ENCODE measurements at regions not wholly inside any gene's neighbourhood (a gene's known extent, or its start where the extent isn't known, plus 50 kb on each side); places are given as distances from the start of the nearest gene placed in this dataset.

- in situ Hi-C loops (cut with MboI; ENCODE audit: low sequenced_read_pairs, unreplicated experiment) = no loop called here
- no peak for TF ChIP-seq CTCF (IDR thresholded peaks at IDR 0.05; ENCODE audit: borderline replicate concordance, control extremely low read depth, extremely low read depth, insufficient read depth, missing control alignments)
These were observed 358.7 kb upstream of the ITGA1 start for GRCh38 chr5:52428977-52429489.

GRCh38 chr5:52441768-52442167, 345.9 kb upstream of the ITGA1 start:
- no peak for TF ChIP-seq CTCF (IDR thresholded peaks at IDR 0.05; ENCODE audit: borderline replicate concordance, control extremely low read depth, extremely low read depth, insufficient read depth, missing control alignments)
- in situ Hi-C loops (cut with MboI; ENCODE audit: low sequenced_read_pairs, unreplicated experiment) = no loop called here
- no peak for DNase-seq (ENCODE audit: low spot score)

More at GRCh38 chr5:52428977-52429489, 358.7 kb upstream of the ITGA1 start:
- DNase-seq (ENCODE audit: low spot score) = no peak

GRCh38 chr5:52443187-52443586, 344.5 kb upstream of the ITGA1 start:
- no peak for TF ChIP-seq CTCF (IDR thresholded peaks at IDR 0.05; ENCODE audit: borderline replicate concordance, control extremely low read depth, extremely low read depth, insufficient read depth, missing control alignments)
- no peak for DNase-seq (ENCODE audit: low spot score)
- in situ Hi-C loops (cut with MboI; ENCODE audit: low sequenced_read_pairs, unreplicated experiment) = no loop called here

GRCh38 chr5:52448111-52448510, 339.6 kb upstream of the ITGA1 start:
- TF ChIP-seq CTCF (IDR thresholded peaks at IDR 0.05; ENCODE audit: borderline replicate concordance, control extremely low read depth, extremely low read depth, insufficient read depth, missing control alignments) = no peak
- in situ Hi-C loops (cut with MboI; ENCODE audit: low sequenced_read_pairs, unreplicated experiment) = no loop called here
- DNase-seq (ENCODE audit: low spot score) = no peak

- in situ Hi-C loops (cut with MboI; ENCODE audit: low sequenced_read_pairs, unreplicated experiment) = no loop called here
- TF ChIP-seq CTCF (IDR thresholded peaks at IDR 0.05; ENCODE audit: borderline replicate concordance, control extremely low read depth, extremely low read depth, insufficient read depth, missing control alignments) = no peak
- no peak for DNase-seq (ENCODE audit: low spot score)
These were observed 338.2 kb upstream of the ITGA1 start for GRCh38 chr5:52449516-52449915.

GRCh38 chr5:52452098-52452497, 335.6 kb upstream of the ITGA1 start:
- in situ Hi-C loops (cut with MboI; ENCODE audit: low sequenced_read_pairs, unreplicated experiment) = no loop called here
- no peak for DNase-seq (ENCODE audit: low spot score)

More at GRCh38 chr5:52452098-52452497, 335.6 kb upstream of the ITGA1 start:
- no peak for TF ChIP-seq CTCF (IDR thresholded peaks at IDR 0.05; ENCODE audit: borderline replicate concordance, control extremely low read depth, extremely low read depth, insufficient read depth, missing control alignments)
